ENCODE measurements at regions not wholly inside any gene's neighbourhood (a gene's known extent, or its start where the extent isn't known, plus 50 kb on each side); places are given as distances from the start of the nearest gene placed in this dataset.

GRCh38 chr1:209208648-209209047 is 374.9 kb upstream of the CAMK1G start:
- no peak for TF ChIP-seq POLR2A (IDR thresholded peaks at IDR 0.05)
- no peak for TF ChIP-seq CTCF (IDR thresholded peaks at IDR 0.05)
- TF ChIP-seq POLR2AphosphoS5 (IDR thresholded peaks at IDR 0.05) = no peak
- TF ChIP-seq EP300 (IDR thresholded peaks at IDR 0.05) = no peak
